Endothelial cell of umbilical vein (primary cell): ENCODE measurements at regions not wholly inside any gene's neighbourhood (a gene's known extent, or its start where the extent isn't known, plus 50 kb on each side); places are given as distances from the start of the nearest gene placed in this dataset.

ENCODE experiments used
- BruUV-seq: library from RNA; stranded (reverse); fragments of 400-500 nt; replicated peaks from 2 replicates; lab custom pipeline; 2021; lab: Mats Ljungman, UMichigan
- CTCF ChIA-PET: fragments of 300-600, 350-600 bp; sonication (Branson Sonifier 250); formaldehyde crosslinking; loops from one replicate; lab custom pipeline; 2021; ENCODE audit warnings: antibody characterized with exemption, inconsistent platforms; lab: Charles Lee
- POLR2A ChIA-PET: fragments of 300-600, 350-600 bp; sonication (Branson Sonifier 250); formaldehyde crosslinking; loops from one replicate; lab custom pipeline; 2021; ENCODE audit warnings: antibody characterized with exemption, inconsistent platforms; lab: Charles Lee
- DNase-seq: peaks from one replicate; pipeline ENCODE4 v3.0.0-alpha.2; 2011; ENCODE audit warnings: low read depth, low spot score
- FAIRE-seq: peaks from 2 replicates; lab custom pipeline; 2011; peaks lifted over from hg19 to GRCh38; lab: Jason Lieb, UNC
- H2AFZ ChIP-seq: 2 replicates; pipeline ENCODE4 v1.6.0; 2012; ENCODE audit warnings: low read depth, low read length, control low read depth, inconsistent platforms
- H3K27ac ChIP-seq: 2 replicates; pipeline ENCODE4 v1.5.1; 2011; ENCODE audit warnings: low read depth, mild to moderate bottlenecking, control low read depth, low read length, moderate library complexity; ENCODE audit not compliant: insufficient read depth
- H3K27me3 ChIP-seq, 2 experiments: 2 replicates each; pipeline versions ENCODE4 v1.6.0 to v1.6.1; 2011; ENCODE audit warnings: low read length in 2 of 2, mixed read lengths in 1 of 2; ENCODE audit not compliant: control insufficient read depth in 2 of 2, insufficient read depth in 2 of 2
- H3K36me3 ChIP-seq, 2 experiments: 2 replicates in 1 of 2; 3 replicates in 1 of 2; pipeline ENCODE4 v1.5.1; 2011; ENCODE audit warnings: low read length in 2 of 2, mild to moderate bottlenecking in 1 of 2, moderate library complexity in 1 of 2; ENCODE audit not compliant: control insufficient read depth in 2 of 2, insufficient read depth in 2 of 2; ENCODE audit errors: extremely low read depth in 1 of 2
- H3K4me1 ChIP-seq: 3 replicates; pipeline ENCODE4 v1.5.1; 2011; ENCODE audit warnings: mild to moderate bottlenecking, low read length; ENCODE audit not compliant: control insufficient read depth, insufficient read depth; ENCODE audit errors: extremely low read depth
- H3K4me2 ChIP-seq: 2 replicates; pipeline ENCODE4 v1.6.1; 2011; ENCODE audit warnings: low read length, control low read depth, mixed read lengths; ENCODE audit not compliant: insufficient read depth
- H3K4me3 ChIP-seq, 3 experiments: fragments of 200-600 bp in 1 of 3; sonication (generic), shearing (Covaris generic) in 1 of 3; replicated peaks in 1 of 3; 2 replicates each; pipeline ENCODE4 v1.5.1; 2011 to 2016; ENCODE audit warnings: control low read depth in 3 of 3, low read length in 3 of 3, mild to moderate bottlenecking in 2 of 3, inconsistent platforms in 1 of 3, low read depth in 1 of 3, moderate library complexity in 1 of 3; ENCODE audit not compliant: insufficient read depth in 1 of 3
- H3K79me2 ChIP-seq: 2 replicates; pipeline ENCODE4 v1.6.0; 2012; ENCODE audit warnings: low read length, inconsistent platforms; ENCODE audit not compliant: control insufficient read depth, insufficient read depth
- H3K9ac ChIP-seq: replicated peaks from 2 replicates; pipeline ENCODE3; 2011; ENCODE audit warnings: low read length, control low read depth; ENCODE audit not compliant: insufficient read depth; ENCODE audit errors: extremely low read depth
- H3K9me1 ChIP-seq: replicated peaks from 3 replicates; pipeline ENCODE4 v1.6.0; 2011; ENCODE audit warnings: mild to moderate bottlenecking, low read length; ENCODE audit not compliant: control insufficient read depth, insufficient read depth; ENCODE audit errors: extremely low read depth
- H3K9me3 ChIP-seq: replicated peaks from 2 replicates; pipeline ENCODE4 v1.5.1; 2012; ENCODE audit warnings: low read length, inconsistent platforms; ENCODE audit not compliant: control insufficient read depth, insufficient read depth
- H4K20me1 ChIP-seq: replicated peaks from 2 replicates; pipeline ENCODE3; 2011; ENCODE audit warnings: mild to moderate bottlenecking, low read length; ENCODE audit not compliant: control insufficient read depth, insufficient read depth; ENCODE audit errors: extremely low read depth
- CTCF ChIP-seq, 2 donors: IDR thresholded peaks; 1 replicate in 1 of 2; 2 replicates in 1 of 2; pipeline ENCODE4 v1.5.1; 2011; ENCODE audit warnings: low read length in 2 of 2, mild to moderate bottlenecking in 2 of 2, moderate library complexity in 2 of 2, control low read depth in 1 of 2, inconsistent platforms in 1 of 2, low read depth in 1 of 2; ENCODE audit not compliant: insufficient read depth in 1 of 2; ENCODE audit errors: extremely low read depth in 1 of 2
- EZH2 ChIP-seq: IDR thresholded peaks from 2 replicates; pipeline ENCODE4 v1.6.1; 2012; ENCODE audit warnings: borderline replicate concordance, low read depth, mild to moderate bottlenecking, moderate library complexity, low read length, inconsistent platforms; ENCODE audit not compliant: severe bottlenecking
- FOS ChIP-seq: IDR thresholded peaks from 2 replicates; pipeline ENCODE4 v1.6.1; 2011; ENCODE audit warnings: mild to moderate bottlenecking, low read length, moderate library complexity, borderline replicate concordance; ENCODE audit not compliant: insufficient read depth
- GATA2 ChIP-seq: IDR thresholded peaks from 2 replicates; pipeline ENCODE4 v1.7.0; 2011; ENCODE audit warnings: low read depth, mild to moderate bottlenecking, moderate library complexity, mixed read lengths, low read length; ENCODE audit not compliant: insufficient read length, insufficient read depth
- JUN ChIP-seq: IDR thresholded peaks from 2 replicates; pipeline ENCODE4 v1.6.1; 2011; ENCODE audit warnings: borderline replicate concordance, low read depth; ENCODE audit not compliant: insufficient read length, insufficient read depth
- MAX ChIP-seq: IDR thresholded peaks from 2 replicates; pipeline ENCODE4 v1.6.1; 2011; ENCODE audit not compliant: insufficient read depth, insufficient read length
- MYC ChIP-seq: IDR thresholded peaks from one replicate; pipeline ENCODE4 v1.6.1; 2011; ENCODE audit warnings: mild to moderate bottlenecking, low read depth, low read length
- POLR2A ChIP-seq: IDR thresholded peaks from 2 replicates; pipeline ENCODE4 v1.6.1; 2012; ENCODE audit warnings: low read depth, mild to moderate bottlenecking, control low read depth, low read length
- POLR2AphosphoS5 ChIP-seq: IDR thresholded peaks from 2 replicates; pipeline ENCODE4 v1.6.1; 2012; ENCODE audit warnings: low read depth, mild to moderate bottlenecking, control low read depth, low read length, moderate library complexity; ENCODE audit not compliant: insufficient read depth
- dilution Hi-C: fragments of 300-500 bp; cut with MboI; formaldehyde crosslinking; loops from one replicate; pipeline ENCODE4 v1.15.0; 2019; ENCODE audit warnings: low sequenced_read_pairs; ENCODE audit not compliant: extremely low pct_ligation_motif_present
- intact Hi-C: fragments of 100-400 bp; cut with micrococcal nuclease; formaldehyde crosslinking; loops from one replicate; pipeline ENCODE4 v1.10.0; 2022

GRCh38 chr2:16034975-16035746 lies 94.8 kb downstream of the MYCN start:
- TF ChIP-seq CTCF (IDR thresholded peaks at IDR 0.05; ENCODE audit: extremely low read depth in 1 of 2, insufficient read depth in 1 of 2, low read depth in 1 of 2, low read length in 2 of 2) (no peak), POLR2A (no peak), GATA2 (no peak), FOS (no peak), MYC (no peak), JUN (no peak), MAX (no peak), POLR2AphosphoS5 (no peak), EZH2 (no peak)
- no peaks in the 10 kb centered on the region for H3K27me3 ChIP-seq
- H3K27ac ChIP-seq = no peak overlapping the region
- H3K9ac ChIP-seq = no peak overlapping the region
- intact Hi-C loops (no loop called here), dilution Hi-C loops (no loop called here)
- no peaks in the 10 kb centered on the region for H3K9me1 ChIP-seq
- H3K4me3 ChIP-seq = no peak overlapping the region
- no peaks in the 10 kb centered on the region for H3K79me2 ChIP-seq
- H3K36me3 ChIP-seq = no peaks in the 10 kb centered on the region
- no TSS peak for BruUV-seq
- POLR2A ChIA-PET = no interaction called here
- no peak for DNase-seq
- H3K4me2 ChIP-seq = no peak overlapping the region
- H2AFZ ChIP-seq = no peak overlapping the region
- CTCF ChIA-PET = no interaction called here
- no peaks in the 10 kb centered on the region for H3K9me3 ChIP-seq
- no peaks in the 10 kb centered on the region for H4K20me1 ChIP-seq
- no peak for FAIRE-seq
- no peaks in the 10 kb centered on the region for H3K4me1 ChIP-seq
